ENCODE measurements at regions not wholly inside any gene's neighbourhood (a gene's known extent, or its start where the extent isn't known, plus 50 kb on each side); places are given as distances from the start of the nearest gene placed in this dataset.
"Not testable (repeated sequence)": the region's sequence is repeated elsewhere in the genome, so short reads cannot be mapped to it uniquely, and the experiment has no call there.

DNA sequence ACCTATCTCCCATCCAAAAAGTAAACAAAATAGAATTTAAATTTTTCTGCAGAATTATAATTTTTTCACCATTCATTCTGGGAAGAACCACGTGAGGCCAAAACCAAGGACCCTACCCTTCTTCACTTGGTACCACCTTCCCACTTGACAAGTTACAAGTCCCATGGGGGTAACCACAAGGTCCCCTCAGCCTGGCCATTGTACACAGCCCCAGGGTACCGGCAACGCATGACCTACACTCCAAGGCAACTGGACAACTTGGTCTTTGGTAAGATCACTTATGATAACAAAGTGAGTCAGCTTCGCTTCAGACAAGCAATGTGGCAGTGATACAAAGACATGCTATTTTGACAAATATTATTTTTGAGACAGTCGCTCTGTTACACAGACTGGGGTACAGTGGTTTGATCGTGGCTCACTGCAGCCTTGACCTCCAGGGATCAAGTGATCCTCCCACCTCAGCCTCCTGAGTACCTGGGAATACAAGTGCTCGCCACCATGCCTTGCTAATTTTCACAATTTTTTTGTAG, 70.5 kb upstream of the PDPR start:
- FAIRE-seq; H3K4me3 ChIP-seq (ENCODE audit: control insufficient read depth in 2 of 3, extremely low read depth in 1 of 3, insufficient read depth in 2 of 3, low read depth in 1 of 3, low read length in 3 of 3); H4K20me1 ChIP-seq (ENCODE audit: control insufficient read depth, extremely low read depth, insufficient read depth, low read length); H3K9me3 ChIP-seq (ENCODE audit: control insufficient read depth, low read depth, low read length); H3K79me2 ChIP-seq (ENCODE audit: control insufficient read depth, insufficient read depth, low read length); H3K27me3 ChIP-seq (ENCODE audit: control insufficient read depth, extremely low read depth, insufficient read depth, low read length); H3K9me1 ChIP-seq (ENCODE audit: control insufficient read depth, extremely low read depth, insufficient read depth, low read length); H3K36me3 ChIP-seq (ENCODE audit: control insufficient read depth in 2 of 2, extremely low read depth in 1 of 2, insufficient read depth in 2 of 2, low read length in 2 of 2); H3K27ac ChIP-seq (ENCODE audit: control insufficient read depth, insufficient read depth, low read length); dilution Hi-C loops (cut with MboI; ENCODE audit: extremely low pct_ligation_motif_present, low sequenced_read_pairs); DNase-seq (ENCODE audit: low read depth, low spot score); H3K4me2 ChIP-seq (ENCODE audit: control insufficient read depth, extremely low read depth, insufficient read depth, low read depth, low read length); H2AFZ ChIP-seq (ENCODE audit: control insufficient read depth, low read length); H3K9ac ChIP-seq (ENCODE audit: control insufficient read depth, extremely low read depth, insufficient read depth, low read length); H3K4me1 ChIP-seq (ENCODE audit: control insufficient read depth, extremely low read depth, insufficient read depth, low read length): not testable (repeated sequence)

DNA sequence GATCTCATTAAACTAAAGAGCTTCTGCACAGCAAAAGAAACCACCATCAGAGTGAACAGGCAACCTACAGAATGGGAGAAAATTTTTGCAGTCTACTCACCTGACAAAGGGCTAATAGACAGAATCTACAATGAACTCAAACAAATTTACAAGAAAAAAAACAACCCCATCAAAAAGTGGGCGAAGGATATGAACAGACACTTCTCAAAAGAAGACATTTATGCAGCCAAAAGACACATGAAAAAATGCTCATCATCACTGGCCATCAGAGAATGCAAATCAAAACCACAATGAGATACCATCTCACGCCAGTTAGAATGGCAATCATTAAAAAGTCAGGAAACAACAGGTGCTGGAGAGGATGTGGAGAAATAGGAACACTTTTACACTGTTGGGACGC, 67.6 kb upstream of the PDPR start:
- peaks cover 16% of the 10 kb centered on the region for H3K79me2 ChIP-seq (ENCODE audit: control insufficient read depth, insufficient read depth, low read length)
- H3K9me1 ChIP-seq (ENCODE audit: control insufficient read depth, extremely low read depth, insufficient read depth, low read length); H3K36me3 ChIP-seq (ENCODE audit: control insufficient read depth in 2 of 2, extremely low read depth in 1 of 2, insufficient read depth in 2 of 2, low read length in 2 of 2); H3K27me3 ChIP-seq (ENCODE audit: control insufficient read depth, extremely low read depth, insufficient read depth, low read length); H3K9ac ChIP-seq (ENCODE audit: control insufficient read depth, extremely low read depth, insufficient read depth, low read length); H2AFZ ChIP-seq (ENCODE audit: control insufficient read depth, low read length); dilution Hi-C loops (cut with MboI; ENCODE audit: extremely low pct_ligation_motif_present, low sequenced_read_pairs); H3K27ac ChIP-seq (ENCODE audit: control insufficient read depth, insufficient read depth, low read length); FAIRE-seq; DNase-seq (ENCODE audit: low read depth, low spot score); H3K4me3 ChIP-seq (ENCODE audit: control insufficient read depth in 2 of 3, extremely low read depth in 1 of 3, insufficient read depth in 2 of 3, low read depth in 1 of 3, low read length in 3 of 3); H3K4me2 ChIP-seq (ENCODE audit: control insufficient read depth, extremely low read depth, insufficient read depth, low read depth, low read length); H4K20me1 ChIP-seq (ENCODE audit: control insufficient read depth, extremely low read depth, insufficient read depth, low read length); H3K4me1 ChIP-seq (ENCODE audit: control insufficient read depth, extremely low read depth, insufficient read depth, low read length); H3K9me3 ChIP-seq (ENCODE audit: control insufficient read depth, low read depth, low read length): not testable (repeated sequence)

DNA sequence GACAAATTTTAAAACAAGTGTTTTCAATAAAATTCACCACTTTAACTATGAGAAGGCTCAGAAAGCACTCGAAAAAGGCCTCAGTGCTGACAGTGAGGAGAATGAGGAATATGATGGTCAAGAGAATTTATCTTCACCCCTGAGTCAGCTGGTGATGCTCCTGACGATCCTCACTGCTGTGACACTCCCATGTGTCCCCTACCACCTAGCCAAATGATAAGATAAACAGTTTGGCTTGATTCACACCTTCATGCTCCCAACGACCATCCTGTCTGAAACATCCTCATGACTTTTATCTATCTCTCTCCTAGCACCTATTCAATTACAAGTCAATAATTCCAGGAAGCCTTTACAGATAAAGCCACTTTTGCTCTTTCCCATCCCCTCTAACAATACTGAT, 66.0 kb upstream of the PDPR start:
- H3K4me3 ChIP-seq (ENCODE audit: control insufficient read depth in 2 of 3, extremely low read depth in 1 of 3, insufficient read depth in 2 of 3, low read depth in 1 of 3, low read length in 3 of 3); H3K36me3 ChIP-seq (ENCODE audit: control insufficient read depth in 2 of 2, extremely low read depth in 1 of 2, insufficient read depth in 2 of 2, low read length in 2 of 2); H3K4me1 ChIP-seq (ENCODE audit: control insufficient read depth, extremely low read depth, insufficient read depth, low read length); H2AFZ ChIP-seq (ENCODE audit: control insufficient read depth, low read length); H3K9me3 ChIP-seq (ENCODE audit: control insufficient read depth, low read depth, low read length); H3K9ac ChIP-seq (ENCODE audit: control insufficient read depth, extremely low read depth, insufficient read depth, low read length); dilution Hi-C loops (cut with MboI; ENCODE audit: extremely low pct_ligation_motif_present, low sequenced_read_pairs); H3K9me1 ChIP-seq (ENCODE audit: control insufficient read depth, extremely low read depth, insufficient read depth, low read length); H4K20me1 ChIP-seq (ENCODE audit: control insufficient read depth, extremely low read depth, insufficient read depth, low read length); DNase-seq (ENCODE audit: low read depth, low spot score); FAIRE-seq; H3K27me3 ChIP-seq (ENCODE audit: control insufficient read depth, extremely low read depth, insufficient read depth, low read length); H3K4me2 ChIP-seq (ENCODE audit: control insufficient read depth, extremely low read depth, insufficient read depth, low read depth, low read length); H3K27ac ChIP-seq (ENCODE audit: control insufficient read depth, insufficient read depth, low read length): not testable (repeated sequence)
- H3K79me2 ChIP-seq (ENCODE audit: control insufficient read depth, insufficient read depth, low read length): peaks cover 16% of the 10 kb centered on the region

DNA sequence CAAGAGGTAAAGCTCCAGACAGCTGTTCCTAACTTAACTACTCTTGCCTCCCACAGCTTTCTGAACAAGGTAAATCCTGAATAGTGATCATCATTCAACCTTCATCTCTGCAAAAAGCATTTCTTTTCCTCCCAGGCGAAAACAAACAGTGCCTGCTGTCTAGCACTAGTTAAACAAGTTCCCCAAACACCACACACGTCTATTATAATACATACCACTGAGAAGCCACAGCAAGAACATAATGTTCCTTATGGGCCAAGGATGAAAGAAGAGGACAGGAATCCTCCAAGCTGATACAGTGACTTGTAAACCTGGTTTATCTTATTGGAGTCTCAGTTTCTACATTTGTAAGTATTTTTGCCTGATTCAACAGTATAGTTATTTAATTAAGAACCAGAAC, 56.1 kb upstream of the PDPR start:
- H2AFZ ChIP-seq (ENCODE audit: control insufficient read depth, low read length); H3K9me1 ChIP-seq (ENCODE audit: control insufficient read depth, extremely low read depth, insufficient read depth, low read length); H3K4me1 ChIP-seq (ENCODE audit: control insufficient read depth, extremely low read depth, insufficient read depth, low read length); dilution Hi-C loops (cut with MboI; ENCODE audit: extremely low pct_ligation_motif_present, low sequenced_read_pairs); DNase-seq (ENCODE audit: low read depth, low spot score); H3K27ac ChIP-seq (ENCODE audit: control insufficient read depth, insufficient read depth, low read length); H3K9me3 ChIP-seq (ENCODE audit: control insufficient read depth, low read depth, low read length); H3K9ac ChIP-seq (ENCODE audit: control insufficient read depth, extremely low read depth, insufficient read depth, low read length); H4K20me1 ChIP-seq (ENCODE audit: control insufficient read depth, extremely low read depth, insufficient read depth, low read length); H3K27me3 ChIP-seq (ENCODE audit: control insufficient read depth, extremely low read depth, insufficient read depth, low read length); H3K36me3 ChIP-seq (ENCODE audit: control insufficient read depth in 2 of 2, extremely low read depth in 1 of 2, insufficient read depth in 2 of 2, low read length in 2 of 2); H3K4me3 ChIP-seq (ENCODE audit: control insufficient read depth in 2 of 3, extremely low read depth in 1 of 3, insufficient read depth in 2 of 3, low read depth in 1 of 3, low read length in 3 of 3); H3K4me2 ChIP-seq (ENCODE audit: control insufficient read depth, extremely low read depth, insufficient read depth, low read depth, low read length): not testable (repeated sequence)
- H3K79me2 ChIP-seq (ENCODE audit: control insufficient read depth, insufficient read depth, low read length): peaks cover 25% of the 10 kb centered on the region
- peak; percentile 9 for FAIRE-seq

DNA sequence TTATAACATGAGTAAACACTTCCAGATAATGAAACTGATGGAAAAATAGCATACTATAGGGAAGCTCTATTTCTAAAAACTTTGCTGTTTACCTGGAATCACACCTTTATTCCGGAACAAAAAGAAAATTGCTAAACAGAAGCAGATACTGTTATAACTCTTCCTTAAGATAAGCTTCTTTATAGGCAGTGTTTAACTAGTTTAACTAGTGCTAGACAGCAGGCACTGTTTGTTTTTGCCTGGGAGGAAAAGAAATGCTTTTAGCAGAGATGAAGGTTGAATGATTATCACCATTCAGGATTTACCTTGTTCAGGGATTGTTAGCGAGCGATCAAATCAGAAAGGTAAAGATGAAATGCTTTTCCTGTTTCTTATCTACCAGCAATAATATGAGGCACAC, 54.7 kb upstream of the PDPR start:
- H3K27me3 ChIP-seq (ENCODE audit: control insufficient read depth, extremely low read depth, insufficient read depth, low read length); FAIRE-seq; H3K9ac ChIP-seq (ENCODE audit: control insufficient read depth, extremely low read depth, insufficient read depth, low read length); H3K36me3 ChIP-seq (ENCODE audit: control insufficient read depth in 2 of 2, extremely low read depth in 1 of 2, insufficient read depth in 2 of 2, low read length in 2 of 2); H3K9me1 ChIP-seq (ENCODE audit: control insufficient read depth, extremely low read depth, insufficient read depth, low read length); H3K4me1 ChIP-seq (ENCODE audit: control insufficient read depth, extremely low read depth, insufficient read depth, low read length); H2AFZ ChIP-seq (ENCODE audit: control insufficient read depth, low read length); H3K27ac ChIP-seq (ENCODE audit: control insufficient read depth, insufficient read depth, low read length); H4K20me1 ChIP-seq (ENCODE audit: control insufficient read depth, extremely low read depth, insufficient read depth, low read length); H3K4me2 ChIP-seq (ENCODE audit: control insufficient read depth, extremely low read depth, insufficient read depth, low read depth, low read length); dilution Hi-C loops (cut with MboI; ENCODE audit: extremely low pct_ligation_motif_present, low sequenced_read_pairs); H3K9me3 ChIP-seq (ENCODE audit: control insufficient read depth, low read depth, low read length); H3K4me3 ChIP-seq (ENCODE audit: control insufficient read depth in 2 of 3, extremely low read depth in 1 of 3, insufficient read depth in 2 of 3, low read depth in 1 of 3, low read length in 3 of 3); DNase-seq (ENCODE audit: low read depth, low spot score): not testable (repeated sequence)
- peaks cover 35% of the 10 kb centered on the region for H3K79me2 ChIP-seq (ENCODE audit: control insufficient read depth, insufficient read depth, low read length)
